Psoas muscle (tissue), 7 donors: ENCODE measurements at regions not wholly inside any gene's neighbourhood (a gene's known extent, or its start where the extent isn't known, plus 50 kb on each side); places are given as distances from the start of the nearest gene placed in this dataset.

Experiments used
- ATAC-seq, 4 donors: fragments of 200-7000 bp; cut with Tn5 transposase; one replicate each; pipeline ENCODE4 v1.9.1; 2020; ENCODE audit warnings: moderate library complexity in 3 of 4, mild to moderate bottlenecking in 2 of 4
- DNase-seq, 2 donors: peaks; one replicate each; pipeline ENCODE4 v3.0.0-alpha.2; 2020
- H3K27ac ChIP-seq: fragments of 200-600 bp; one replicate; pipeline ENCODE4 v1.8.0; 2022
- H3K27me3 ChIP-seq, 3 donors: fragments of 200-600 bp in 1 of 3; one replicate each; pipeline versions ENCODE4 v1.6.1 to v1.8.0; 2013 to 2022; ENCODE audit warnings: low read length in 2 of 3, mild to moderate bottlenecking in 2 of 3, moderate library complexity in 1 of 3; ENCODE audit not compliant: insufficient read depth in 3 of 3
- H3K36me3 ChIP-seq, 2 donors: fragments of 200-600 bp in 1 of 2; one replicate each; pipeline versions ENCODE4 v1.6.1 to v1.8.0; 2013 to 2022; ENCODE audit warnings: low read depth in 1 of 2, mild to moderate bottlenecking in 1 of 2, moderate library complexity in 1 of 2; ENCODE audit not compliant: insufficient read depth in 1 of 2
- H3K4me1 ChIP-seq: fragments of 200-600 bp; one replicate; pipeline ENCODE4 v1.8.0; 2022
- H3K4me3 ChIP-seq: fragments of 200-600 bp; one replicate; pipeline ENCODE4 v1.8.0; 2022; ENCODE audit warnings: mild to moderate bottlenecking
- H3K9me3 ChIP-seq: fragments of 200-600 bp; one replicate; pipeline ENCODE4 v1.8.0; 2022
- WGBS, 3 donors: extraction: QIAGEN DNeasy Blood & Tissue Kit; methylation state at CpG; one replicate each; pipeline versions ENCODE4 v1.1.6 to v1.1.7; 2013; 5-methylcytosine and 5-hydroxymethylcytosine counted together
- intact Hi-C, 2 donors: fragments of 100-400 bp; cut with DNase I; formaldehyde crosslinking; loops; one replicate each; pipeline versions ENCODE4 v1.11.0 to v1.14.2; 2022
- TF ChIP-seq, protein P1 (sequence below): fragments of 200-600 bp; IDR thresholded peaks from one replicate; pipeline ENCODE4 v1.8.0; 2022; ENCODE audit warnings: antibody characterized with exemption
- donor health status: healthy with polysubstance abuse.
- donor health status: DM: no; HTN: no; CAD: no; lungs with moderate emphysema.
- donor health status: Bipolar disorder and iron deficiency.
- donor health status: healthy.
- donor health status: DM: yes; HTN: yes; CAD: no.
- donor health status: DM: no; HTN: no; CAD: no.
- donor health status: DM: yes; HTN: yes; CAD: no.

GRCh38 chr6:100996409-100996808 lies 115.3 kb upstream of the ASCC3 start:
- ATAC-seq (no peak), DNase-seq (no peak)
- Histone ChIP-seq H3K4me1 (no peaks in the 10 kb centered on the region), H3K9me3 (peaks cover 6% of the 10 kb centered on the region), H3K4me3 (no peak overlapping the region), H3K36me3 (no peaks in the 10 kb centered on the region), H3K27me3 (no peaks in the 10 kb centered on the region), H3K27ac (no peak overlapping the region)
- intact Hi-C loops: no loop called here
- TF ChIP-seq, protein P1, sequence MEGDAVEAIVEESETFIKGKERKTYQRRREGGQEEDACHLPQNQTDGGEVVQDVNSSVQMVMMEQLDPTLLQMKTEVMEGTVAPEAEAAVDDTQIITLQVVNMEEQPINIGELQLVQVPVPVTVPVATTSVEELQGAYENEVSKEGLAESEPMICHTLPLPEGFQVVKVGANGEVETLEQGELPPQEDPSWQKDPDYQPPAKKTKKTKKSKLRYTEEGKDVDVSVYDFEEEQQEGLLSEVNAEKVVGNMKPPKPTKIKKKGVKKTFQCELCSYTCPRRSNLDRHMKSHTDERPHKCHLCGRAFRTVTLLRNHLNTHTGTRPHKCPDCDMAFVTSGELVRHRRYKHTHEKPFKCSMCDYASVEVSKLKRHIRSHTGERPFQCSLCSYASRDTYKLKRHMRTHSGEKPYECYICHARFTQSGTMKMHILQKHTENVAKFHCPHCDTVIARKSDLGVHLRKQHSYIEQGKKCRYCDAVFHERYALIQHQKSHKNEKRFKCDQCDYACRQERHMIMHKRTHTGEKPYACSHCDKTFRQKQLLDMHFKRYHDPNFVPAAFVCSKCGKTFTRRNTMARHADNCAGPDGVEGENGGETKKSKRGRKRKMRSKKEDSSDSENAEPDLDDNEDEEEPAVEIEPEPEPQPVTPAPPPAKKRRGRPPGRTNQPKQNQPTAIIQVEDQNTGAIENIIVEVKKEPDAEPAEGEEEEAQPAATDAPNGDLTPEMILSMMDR: no peak

GRCh38 chr6:100998111-100998510 lies 117.0 kb upstream of the ASCC3 start:
- TF ChIP-seq, protein P1: no peak
- Histone ChIP-seq H3K27me3 (no peaks in the 10 kb centered on the region), H3K4me3 (no peak overlapping the region), H3K4me1 (no peaks in the 10 kb centered on the region), H3K36me3 (no peaks in the 10 kb centered on the region), H3K27ac (no peak overlapping the region), H3K9me3 (no peaks in the 10 kb centered on the region)
- WGBS, 3 donors: 81 to 87% (median 81%) methylated on average over 3 of the region's 3 CpGs
- no peak for DNase-seq
- ATAC-seq: no peak
- intact Hi-C loops: no loop called here

- DNase-seq (no peak), ATAC-seq (no peak)
- no peak overlapping the region for H3K27ac ChIP-seq
- WGBS, 3 donors: 54 to 68% (median 56%) methylated on average over 2 of the region's 2 CpGs
- H3K27me3 ChIP-seq: no peaks in the 10 kb centered on the region
- H3K9me3 ChIP-seq: peaks cover 4% of the 10 kb centered on the region
- TF ChIP-seq, protein P1: no peak
- H3K4me1 ChIP-seq: no peaks in the 10 kb centered on the region
- intact Hi-C loops: no loop called here
- H3K36me3 ChIP-seq: no peaks in the 10 kb centered on the region
- no peak overlapping the region for H3K4me3 ChIP-seq
Measured at GRCh38 chr6:100999034-100999597, 118.0 kb upstream of the ASCC3 start.

DNA sequence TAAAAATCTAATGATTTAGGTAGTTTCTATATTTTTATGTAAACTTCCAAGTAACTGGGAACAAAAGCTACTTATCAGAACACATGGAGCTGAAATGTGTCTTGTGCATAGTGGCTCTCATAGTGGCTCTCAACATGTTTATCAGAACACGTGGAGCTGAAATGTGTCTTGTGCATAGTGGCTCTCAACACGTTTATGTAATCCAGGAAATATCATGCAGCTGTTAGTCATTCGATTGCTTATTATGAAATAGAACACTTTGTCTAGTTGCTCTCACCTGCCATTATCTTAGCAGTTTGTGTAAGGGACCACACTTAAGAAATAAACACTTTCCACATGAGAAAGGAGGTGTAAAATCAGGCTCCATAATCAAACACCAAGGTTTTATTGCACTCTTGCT lies 119.2 kb upstream of the ASCC3 start:
- Histone ChIP-seq H3K27me3 (no peaks in the 10 kb centered on the region), H3K36me3 (no peaks in the 10 kb centered on the region), H3K4me3 (no peak overlapping the region), H3K27ac (no peak overlapping the region), H3K4me1 (no peaks in the 10 kb centered on the region), H3K9me3 (peaks cover 4% of the 10 kb centered on the region)
- DNase-seq (no peak), ATAC-seq (no peak)
- intact Hi-C loops: no loop called here
- TF ChIP-seq, protein P1: no peak
- 16 to 20% (median 17%) methylated on average over 3 of the region's 3 CpGs for WGBS, 3 donors

DNA sequence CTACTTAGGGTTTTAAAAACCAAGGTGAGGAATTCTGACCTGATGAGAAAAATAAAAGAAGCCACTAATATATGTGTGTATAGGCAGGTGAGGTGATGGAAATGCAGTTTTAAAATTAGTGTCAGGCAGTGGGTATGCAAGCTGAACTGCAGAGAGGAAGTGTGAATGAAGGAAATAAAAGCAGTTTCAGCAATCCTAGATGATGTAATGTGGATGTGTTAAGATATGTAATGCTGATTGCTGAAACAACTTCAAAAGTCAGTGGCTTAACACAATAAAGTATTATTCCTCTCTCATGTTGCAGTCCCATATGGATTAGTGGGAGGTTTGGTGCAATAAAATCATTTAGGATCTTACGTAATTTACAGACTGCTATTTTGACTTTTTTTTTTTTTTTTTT lies 119.9 kb upstream of the ASCC3 start:
- H3K4me3 ChIP-seq: no peak overlapping the region
- DNase-seq (no peak), ATAC-seq (no peak)
- no peaks in the 10 kb centered on the region for H3K4me1 ChIP-seq
- TF ChIP-seq, protein P1: no peak
- H3K27ac ChIP-seq: no peak overlapping the region
- WGBS, 3 donors: 69 to 80% (median 73%) methylated on average over 1 of the region's 1 CpG
- H3K36me3 ChIP-seq: no peaks in the 10 kb centered on the region
- peaks cover 4% of the 10 kb centered on the region for H3K9me3 ChIP-seq
- no peaks in the 10 kb centered on the region for H3K27me3 ChIP-seq
- intact Hi-C loops: no loop called here
